ENCODE measurements at regions not wholly inside any gene's neighbourhood (a gene's known extent, or its start where the extent isn't known, plus 50 kb on each side); places are given as distances from the start of the nearest gene placed in this dataset.

- no peak for DNase-seq
These were observed 104.0 kb upstream of the PARD3B start for GRCh38 chr2:204441316-204441715.

GRCh38 chr2:204445149-204445548 lies 100.1 kb upstream of the PARD3B start:
- no peak for DNase-seq

GRCh38 chr2:204447722-204448121 lies 97.6 kb upstream of the PARD3B start:
- DNase-seq, result no peak

GRCh38 chr2:204449977-204450376 lies 95.3 kb upstream of the PARD3B start:
- DNase-seq, result no peak

- DNase-seq, result no peak
These were observed 93.5 kb upstream of the PARD3B start for GRCh38 chr2:204451766-204452165.

- no peak for DNase-seq
These were observed 92.7 kb upstream of the PARD3B start for GRCh38 chr2:204452464-204453023.

GRCh38 chr2:204453730-204454167 lies 91.5 kb upstream of the PARD3B start:
- no peak for DNase-seq

- no peak for DNase-seq
These were observed 90.4 kb upstream of the PARD3B start for GRCh38 chr2:204454672-204455380.

- no peak for DNase-seq
These were observed 76.4 kb upstream of the PARD3B start for GRCh38 chr2:204468746-204469429.

GRCh38 chr2:204470178-204470620 lies 75.1 kb upstream of the PARD3B start:
- no peak for DNase-seq

- DNase-seq, result no peak
These were observed 74.6 kb upstream of the PARD3B start for GRCh38 chr2:204470621-204471196.

- no peak for DNase-seq
These were observed 72.9 kb upstream of the PARD3B start for GRCh38 chr2:204472375-204472774.

- DNase-seq, result no peak
These were observed 72.1 kb upstream of the PARD3B start for GRCh38 chr2:204473224-204473623.

GRCh38 chr2:204475399-204475798 lies 69.9 kb upstream of the PARD3B start:
- no peak for DNase-seq

- DNase-seq, result no peak
These were observed 67.8 kb upstream of the PARD3B start for GRCh38 chr2:204477358-204477950.

- no peak for DNase-seq
These were observed 65.7 kb upstream of the PARD3B start for GRCh38 chr2:204479557-204479956.

GRCh38 chr2:204480676-204481075 lies 64.6 kb upstream of the PARD3B start:
- no peak for DNase-seq

- no peak for DNase-seq
These were observed 61.6 kb upstream of the PARD3B start for GRCh38 chr2:204483608-204484081.

- DNase-seq, result no peak
These were observed 59.0 kb upstream of the PARD3B start for GRCh38 chr2:204486321-204486720.

GRCh38 chr2:204486805-204487204 lies 58.5 kb upstream of the PARD3B start:
- DNase-seq, result no peak

- DNase-seq, result no peak
These were observed 57.6 kb upstream of the PARD3B start for GRCh38 chr2:204487447-204488229.

GRCh38 chr2:204491528-204491927 lies 53.7 kb upstream of the PARD3B start:
- no peak for DNase-seq

Data from Kasumi-1 (cell line).